H9 (cell line): ENCODE measurements at regions not wholly inside any gene's neighbourhood (a gene's known extent, or its start where the extent isn't known, plus 50 kb on each side); places are given as distances from the start of the nearest gene placed in this dataset.

Source experiments
- DNase-seq: peaks from one replicate; pipeline ENCODE4 v3.0.0-alpha.2; 2017
- H2AFZ ChIP-seq: one replicate; pipeline ENCODE4 v1.6.1; 2013; ENCODE audit warnings: mild to moderate bottlenecking, low read length, control low read depth, moderate library complexity
- H2AK5ac ChIP-seq: 2 replicates; pipeline ENCODE4 v1.6.1; 2013; ENCODE audit warnings: low read length, control low read depth, mixed read lengths; ENCODE audit not compliant: insufficient read length
- H2BK120ac ChIP-seq: one replicate; pipeline ENCODE4 v1.6.1; 2013; ENCODE audit warnings: low read depth, mild to moderate bottlenecking, low read length, control low read depth, inconsistent platforms; ENCODE audit not compliant: poor library complexity, severe bottlenecking
- H2BK12ac ChIP-seq: 2 replicates; pipeline ENCODE4 v1.6.1; 2013; ENCODE audit warnings: low read length, control low read depth, mixed read lengths, low read depth; ENCODE audit not compliant: insufficient read length
- H2BK15ac ChIP-seq: 2 replicates; pipeline ENCODE4 v1.6.1; 2013; ENCODE audit warnings: low read depth, low read length, control low read depth
- H2BK20ac ChIP-seq: one replicate; pipeline ENCODE4 v1.6.1; 2013; ENCODE audit warnings: low read depth, mild to moderate bottlenecking, low read length, control low read depth, inconsistent platforms; ENCODE audit not compliant: poor library complexity, severe bottlenecking
- H2BK5ac ChIP-seq: 2 replicates; pipeline ENCODE4 v1.6.1; 2013; ENCODE audit warnings: low read length, control low read depth, mixed read lengths; ENCODE audit not compliant: insufficient read length
- H3K14ac ChIP-seq: 2 replicates; pipeline ENCODE4 v1.6.1; 2013; ENCODE audit warnings: low read length, control low read depth; ENCODE audit not compliant: insufficient read depth
- H3K18ac ChIP-seq: 2 replicates; pipeline ENCODE4 v1.6.1; 2013; ENCODE audit warnings: low read depth, mild to moderate bottlenecking, mixed read lengths, low read length, control low read depth; ENCODE audit not compliant: insufficient read length
- H3K23ac ChIP-seq: 2 replicates; pipeline ENCODE4 v1.6.1; 2013; ENCODE audit warnings: low read length, control low read depth, mixed read lengths, low read depth; ENCODE audit not compliant: insufficient read length
- H3K23me2 ChIP-seq: 2 replicates; pipeline ENCODE4 v1.6.1; 2013; ENCODE audit warnings: low read depth, mild to moderate bottlenecking, mixed read lengths, low read length, control low read depth; ENCODE audit not compliant: insufficient read length, poor library complexity, severe bottlenecking
- H3K27ac ChIP-seq: 2 replicates; pipeline ENCODE4 v1.5.1; 2013; ENCODE audit warnings: low read length, control low read depth, mixed read lengths, low read depth; ENCODE audit not compliant: insufficient read length
- H3K27me3 ChIP-seq: 2 replicates; pipeline ENCODE4 v1.6.1; 2013; ENCODE audit warnings: low read length, control low read depth, inconsistent platforms; ENCODE audit not compliant: insufficient read depth
- H3K4ac ChIP-seq: 2 replicates; pipeline ENCODE4 v1.6.1; 2013; ENCODE audit warnings: low read depth, mild to moderate bottlenecking, control low read depth, inconsistent platforms, low read length, moderate library complexity
- H3K4me1 ChIP-seq: 2 replicates; pipeline ENCODE4 v1.6.1; 2013; ENCODE audit warnings: low read length, control low read depth, inconsistent platforms; ENCODE audit not compliant: insufficient read depth
- H3K4me2 ChIP-seq: 2 replicates; pipeline ENCODE4 v1.6.1; 2013; ENCODE audit warnings: low read length, control low read depth, mixed read lengths; ENCODE audit not compliant: insufficient read length, insufficient read depth
- H3K56ac ChIP-seq: 2 replicates; pipeline ENCODE4 v1.6.1; 2013; ENCODE audit warnings: low read depth, mild to moderate bottlenecking, mixed read lengths, low read length, control low read depth; ENCODE audit not compliant: insufficient read length
- H3K79me1 ChIP-seq: 2 replicates; pipeline ENCODE4 v1.6.1; 2013; ENCODE audit warnings: low read depth, mild to moderate bottlenecking, moderate library complexity, low read length, control low read depth, inconsistent platforms; ENCODE audit not compliant: insufficient read depth, poor library complexity, severe bottlenecking
- H3K79me2 ChIP-seq: 2 replicates; pipeline ENCODE4 v1.6.1; 2013; ENCODE audit warnings: low read length, control low read depth, inconsistent platforms; ENCODE audit not compliant: insufficient read depth
- H3K9ac ChIP-seq: 2 replicates; pipeline ENCODE4 v1.6.1; 2013; ENCODE audit warnings: low read length, control low read depth, mixed read lengths; ENCODE audit not compliant: insufficient read length; ENCODE audit errors: extremely low read depth
- H3K9me3 ChIP-seq: one replicate; pipeline ENCODE4 v1.6.1; 2013; ENCODE audit warnings: low read depth, low read length, inconsistent platforms; ENCODE audit not compliant: control insufficient read depth
- H3T11ph ChIP-seq: one replicate; pipeline ENCODE4 v1.6.1; 2013; ENCODE audit warnings: mild to moderate bottlenecking, low read length, control low read depth, inconsistent platforms
- H4K20me1 ChIP-seq: one replicate; pipeline ENCODE4 v1.6.1; 2013; ENCODE audit not compliant: control insufficient read depth, insufficient read length, insufficient read depth
- H4K5ac ChIP-seq: 2 replicates; pipeline ENCODE4 v1.6.1; 2013; ENCODE audit warnings: low read depth, mild to moderate bottlenecking, mixed read lengths, low read length, control low read depth; ENCODE audit not compliant: insufficient read length
- H4K8ac ChIP-seq: replicated peaks from 2 replicates; pipeline ENCODE4 v1.6.1; 2013; ENCODE audit warnings: low read length, control low read depth, mixed read lengths, low read depth; ENCODE audit not compliant: insufficient read length
- H4K91ac ChIP-seq: 2 replicates; pipeline ENCODE4 v1.6.1; 2013; ENCODE audit warnings: low read depth, mild to moderate bottlenecking, moderate library complexity, mixed read lengths, low read length, control low read depth; ENCODE audit not compliant: insufficient read length
- H3K27ac Mint-ChIP-seq, 3 experiments: 2 replicates in 2 of 3; 3 replicates in 1 of 3; pipeline ENCODE4 v1.8.0; 2020 to 2021; ENCODE audit warnings: mixed read lengths in 3 of 3, mild to moderate bottlenecking in 1 of 3, moderate library complexity in 1 of 3
- H3K27me3 Mint-ChIP-seq: 2 replicates; pipeline ENCODE4 v1.8.0; 2021; ENCODE audit warnings: low read depth, mild to moderate bottlenecking, moderate library complexity, mixed read lengths
- H3K36me3 Mint-ChIP-seq, 3 experiments: 2 replicates in 2 of 3; 3 replicates in 1 of 3; pipeline ENCODE4 v1.8.0; 2020 to 2021; ENCODE audit warnings: low read depth in 3 of 3, mixed read lengths in 3 of 3; ENCODE audit not compliant: insufficient read depth in 1 of 3
- H3K4me1 Mint-ChIP-seq, 2 experiments: 2 replicates each; pipeline ENCODE4 v1.8.0; 2020; ENCODE audit warnings: mixed read lengths in 2 of 2
- H3K4me3 Mint-ChIP-seq, 2 experiments: 2 replicates in 1 of 2; 3 replicates in 1 of 2; pipeline ENCODE4 v1.8.0; 2020 to 2021; ENCODE audit warnings: mild to moderate bottlenecking in 2 of 2, mixed read lengths in 2 of 2, moderate library complexity in 1 of 2
- H3K9me3 Mint-ChIP-seq, 2 experiments: 2 replicates in 1 of 2; 3 replicates in 1 of 2; pipeline ENCODE4 v1.8.0; 2020; ENCODE audit warnings: mild to moderate bottlenecking in 2 of 2, mixed read lengths in 2 of 2, moderate library complexity in 1 of 2
- CTCF ChIP-seq: fragments of 200-600 bp; sonication (generic); conservative IDR thresholded peaks from 3 replicates; pipeline ENCODE4 v1.8.0; 2021; ENCODE audit warnings: antibody characterized with exemption, mild to moderate bottlenecking

GRCh38 chr4:159013692-159014091, 89.2 kb upstream of the RAPGEF2 start:
- Histone ChIP-seq H3K56ac (no peak overlapping the region), H2AFZ (no peak overlapping the region), H3K14ac (no peak overlapping the region), H4K20me1 (no peaks in the 10 kb centered on the region), H3K79me1 (no peaks in the 10 kb centered on the region), H3K9ac (no peak overlapping the region), H3K4me1 (no peaks in the 10 kb centered on the region; the same call in 1 of the 2 replicates), H3K4me2 (no peak overlapping the region), H2BK5ac (no peak overlapping the region), H3T11ph (no peak overlapping the region), H3K18ac (no peak overlapping the region), H2BK20ac (no peak overlapping the region), H3K9me3 (no peaks in the 10 kb centered on the region), H3K27ac (no peak overlapping the region), H4K8ac (no peak overlapping the region), H3K27me3 (no peaks in the 10 kb centered on the region; the same call in 1 of the 2 replicates), H3K79me2 (no peaks in the 10 kb centered on the region), H4K5ac (no peak overlapping the region), H3K4ac (no peak overlapping the region), H2BK12ac (no peak overlapping the region), H4K91ac (no peak overlapping the region), H3K23me2 (no peaks in the 10 kb centered on the region), H2BK120ac (no peak overlapping the region), H2AK5ac (no peak overlapping the region), H3K23ac (no peak overlapping the region), H2BK15ac (no peak overlapping the region)
- H3K27me3 Mint-ChIP-seq, result peaks cover 22% of the 10 kb centered on the region
- H3K9me3 Mint-ChIP-seq, result no peaks in the 10 kb centered on the region
- H3K4me1 Mint-ChIP-seq, result peaks cover 43 to 50% of the 10 kb centered on the region in 2 experiments
- H3K4me3 Mint-ChIP-seq, result no peak overlapping the region
- DNase-seq, result no peak
- no peak for TF ChIP-seq CTCF
- H3K36me3 Mint-ChIP-seq, result no peaks in the 10 kb centered on the region
- no peak overlapping the region for H3K27ac Mint-ChIP-seq
